ENCODE measurements at regions not wholly inside any gene's neighbourhood (a gene's known extent, or its start where the extent isn't known, plus 50 kb on each side); places are given as distances from the start of the nearest gene placed in this dataset.

DNA sequence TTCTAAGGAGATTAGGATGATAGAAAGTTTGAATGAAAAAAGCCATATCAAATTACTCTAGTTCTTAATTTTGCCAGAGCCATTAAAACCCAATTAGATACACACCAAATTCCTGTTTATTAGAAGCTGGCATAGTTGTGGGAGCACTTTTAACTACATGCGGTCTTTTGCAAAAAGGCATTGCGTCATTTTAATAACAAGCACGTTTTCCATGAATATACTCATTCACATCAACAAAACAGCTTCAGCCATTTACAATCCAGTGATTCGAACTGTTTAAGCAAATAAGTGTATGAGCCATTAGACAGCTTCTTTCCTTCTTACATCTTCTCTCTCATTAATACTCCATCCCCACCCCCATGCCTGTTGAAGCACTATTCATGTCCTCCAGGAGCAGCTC is 109.5 kb upstream of the EOLA2 start:
- TF ChIP-seq POLR2A (IDR thresholded peaks at IDR 0.05), result no peak
- TF ChIP-seq POLR2AphosphoS5 (IDR thresholded peaks at IDR 0.05), result no peak
- no peak for TF ChIP-seq EP300 (IDR thresholded peaks at IDR 0.05)
- TF ChIP-seq, protein P1, sequence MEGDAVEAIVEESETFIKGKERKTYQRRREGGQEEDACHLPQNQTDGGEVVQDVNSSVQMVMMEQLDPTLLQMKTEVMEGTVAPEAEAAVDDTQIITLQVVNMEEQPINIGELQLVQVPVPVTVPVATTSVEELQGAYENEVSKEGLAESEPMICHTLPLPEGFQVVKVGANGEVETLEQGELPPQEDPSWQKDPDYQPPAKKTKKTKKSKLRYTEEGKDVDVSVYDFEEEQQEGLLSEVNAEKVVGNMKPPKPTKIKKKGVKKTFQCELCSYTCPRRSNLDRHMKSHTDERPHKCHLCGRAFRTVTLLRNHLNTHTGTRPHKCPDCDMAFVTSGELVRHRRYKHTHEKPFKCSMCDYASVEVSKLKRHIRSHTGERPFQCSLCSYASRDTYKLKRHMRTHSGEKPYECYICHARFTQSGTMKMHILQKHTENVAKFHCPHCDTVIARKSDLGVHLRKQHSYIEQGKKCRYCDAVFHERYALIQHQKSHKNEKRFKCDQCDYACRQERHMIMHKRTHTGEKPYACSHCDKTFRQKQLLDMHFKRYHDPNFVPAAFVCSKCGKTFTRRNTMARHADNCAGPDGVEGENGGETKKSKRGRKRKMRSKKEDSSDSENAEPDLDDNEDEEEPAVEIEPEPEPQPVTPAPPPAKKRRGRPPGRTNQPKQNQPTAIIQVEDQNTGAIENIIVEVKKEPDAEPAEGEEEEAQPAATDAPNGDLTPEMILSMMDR (IDR thresholded peaks at IDR 0.05), result no peak
- no peaks in the 10 kb centered on the region for H3K9me3 ChIP-seq
- no peaks in the 10 kb centered on the region for H3K36me3 ChIP-seq
- no peaks in the 10 kb centered on the region for H3K27me3 ChIP-seq
- H3K4me3 ChIP-seq, result no peak overlapping the region
- 81 to 85% methylated on average over 4 of the region's 4 CpGs for WGBS, 2 donors
- no peaks in the 10 kb centered on the region for H3K4me1 ChIP-seq
- DNase-seq, result no peak
- H3K27ac ChIP-seq, result no peak overlapping the region
- intact Hi-C loops (cut with DNase I), result no loop called here

DNA sequence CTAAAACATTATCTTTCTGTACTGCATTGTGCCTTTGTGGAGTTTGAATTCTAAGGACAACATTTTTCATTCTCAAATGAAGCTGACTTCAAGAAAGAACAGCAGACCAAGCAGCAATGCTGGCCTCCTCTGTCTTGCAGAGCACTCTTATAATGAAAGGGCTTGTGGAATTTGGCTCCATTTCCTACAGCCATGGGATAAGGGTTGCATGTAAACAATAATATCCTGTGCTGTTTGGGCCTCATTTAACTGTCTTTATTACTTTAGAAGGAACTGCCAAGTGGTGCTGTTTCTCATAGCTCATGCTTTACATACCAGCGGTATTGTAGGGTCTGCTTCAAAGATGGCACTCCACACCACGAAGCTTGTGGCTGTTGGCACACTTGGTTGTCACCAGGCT is 111.4 kb upstream of the EOLA2 start:
- Histone ChIP-seq H3K27me3 (no peaks in the 10 kb centered on the region), H3K27ac (no peak overlapping the region), H3K4me3 (no peak overlapping the region), H3K36me3 (no peaks in the 10 kb centered on the region), H3K9me3 (no peaks in the 10 kb centered on the region), H3K4me1 (no peaks in the 10 kb centered on the region)
- DNase-seq, result no peak
- 66 to 77% methylated on average over 2 of the region's 2 CpGs for WGBS, 2 donors
- intact Hi-C loops (cut with DNase I), result no loop called here
- TF ChIP-seq EP300 (IDR thresholded peaks at IDR 0.05) (no peak), POLR2AphosphoS5 (IDR thresholded peaks at IDR 0.05) (no peak), POLR2A (IDR thresholded peaks at IDR 0.05) (no peak)
- TF ChIP-seq, protein P1 (IDR thresholded peaks at IDR 0.05), result no peak

DNA sequence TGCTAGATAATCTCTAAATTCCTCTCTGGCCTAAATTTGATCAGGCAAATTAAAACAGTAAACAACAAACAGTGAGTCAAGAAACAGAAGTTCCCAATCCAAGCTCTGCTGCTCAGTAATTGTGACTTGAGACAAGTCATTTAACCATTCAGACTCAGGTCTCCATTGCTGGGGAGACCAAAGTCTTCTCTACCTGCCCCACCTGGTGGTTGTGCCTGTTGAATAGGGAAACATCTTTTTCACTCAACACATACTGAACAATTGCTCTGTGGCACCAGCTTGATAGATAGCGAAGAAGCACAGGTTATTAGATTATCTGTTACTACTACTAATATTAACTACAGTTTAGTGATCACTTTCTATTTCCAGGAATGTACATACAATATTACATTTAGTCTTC is 112.1 kb upstream of the EOLA2 start:
- no peaks in the 10 kb centered on the region for H3K27me3 ChIP-seq

DNA sequence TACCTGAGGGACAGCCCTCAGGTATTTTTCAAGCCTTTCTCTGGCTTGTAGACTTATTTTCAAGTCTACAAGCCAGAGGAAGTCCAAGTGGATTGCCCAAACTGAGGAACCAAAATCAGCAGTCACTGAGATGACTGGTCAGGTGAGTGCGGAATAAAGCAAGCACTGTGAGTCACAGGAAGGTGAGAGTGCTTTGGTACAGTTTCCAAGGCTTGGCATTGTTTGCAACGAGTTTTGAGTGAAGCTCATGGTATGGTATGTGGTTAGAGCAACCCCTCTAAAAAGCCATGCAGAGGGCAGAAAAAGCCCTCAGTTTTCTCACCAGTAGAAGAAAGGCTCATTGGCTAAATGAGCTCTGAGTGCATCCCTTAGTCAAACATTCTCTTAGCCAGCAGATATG is 112.8 kb upstream of the EOLA2 start:
- intact Hi-C loops (cut with DNase I), result no loop called here
- TF ChIP-seq EP300 (IDR thresholded peaks at IDR 0.05) (no peak), POLR2A (IDR thresholded peaks at IDR 0.05) (no peak), POLR2AphosphoS5 (IDR thresholded peaks at IDR 0.05) (no peak)
- TF ChIP-seq, protein P1 (IDR thresholded peaks at IDR 0.05), result no peak
- no peak overlapping the region for H3K4me3 ChIP-seq
- no peak overlapping the region for H3K27ac ChIP-seq
- 8 to 18% methylated on average over 2 of the region's 2 CpGs for WGBS, 2 donors
- no peaks in the 10 kb centered on the region for H3K4me1 ChIP-seq
- H3K36me3 ChIP-seq, result no peaks in the 10 kb centered on the region
- no peak for DNase-seq
- no peaks in the 10 kb centered on the region for H3K9me3 ChIP-seq
- no peaks in the 10 kb centered on the region for H3K27me3 ChIP-seq

More for the DNA sequence above, 112.1 kb upstream of the EOLA2 start:
- H3K36me3 ChIP-seq, result no peaks in the 10 kb centered on the region
- no peak overlapping the region for H3K4me3 ChIP-seq
- H3K27ac ChIP-seq, result no peak overlapping the region
- DNase-seq, result no peak
- H3K4me1 ChIP-seq, result no peaks in the 10 kb centered on the region
- 97% methylated on average over 1 of the region's 1 CpG for WGBS, 2 donors
- TF ChIP-seq POLR2AphosphoS5 (IDR thresholded peaks at IDR 0.05) (no peak), POLR2A (IDR thresholded peaks at IDR 0.05) (no peak), EP300 (IDR thresholded peaks at IDR 0.05) (no peak)
- TF ChIP-seq, protein P1 (IDR thresholded peaks at IDR 0.05), result no peak
- intact Hi-C loops (cut with DNase I), result no loop called here
- no peaks in the 10 kb centered on the region for H3K9me3 ChIP-seq

DNA sequence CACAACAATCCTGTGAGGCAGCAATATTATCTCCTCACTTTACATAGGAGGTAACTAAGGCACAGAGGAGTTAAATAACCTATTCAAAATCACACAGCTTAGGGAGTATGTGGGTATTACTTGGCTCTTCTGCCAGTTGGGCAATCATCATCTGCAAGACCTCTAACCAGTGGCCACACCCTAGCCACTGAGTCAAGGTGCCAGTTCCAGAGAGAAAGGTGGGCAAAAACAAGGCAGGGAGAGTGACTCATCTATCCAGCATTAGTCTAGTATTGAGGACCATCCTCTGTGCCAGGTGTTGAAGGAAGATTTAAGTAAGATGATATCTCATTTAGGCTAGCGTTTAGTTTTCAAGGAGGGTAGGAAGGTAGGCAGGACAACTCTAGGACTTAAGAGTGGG is 113.9 kb upstream of the EOLA2 start:
- H3K27ac ChIP-seq, result no peak overlapping the region
- H3K9me3 ChIP-seq, result no peaks in the 10 kb centered on the region
- no peaks in the 10 kb centered on the region for H3K27me3 ChIP-seq
- intact Hi-C loops (cut with DNase I), result no loop called here
- DNase-seq, result no peak
- TF ChIP-seq, protein P1 (IDR thresholded peaks at IDR 0.05), result no peak
- no peak for TF ChIP-seq POLR2AphosphoS5 (IDR thresholded peaks at IDR 0.05)
- no peaks in the 10 kb centered on the region for H3K36me3 ChIP-seq
- H3K4me3 ChIP-seq, result no peak overlapping the region
- H3K4me1 ChIP-seq, result no peaks in the 10 kb centered on the region
- WGBS, 2 donors, result 89 to 92% methylated on average over 1 of the region's 1 CpG
